GM13976 (cell line): ENCODE measurements at regions not wholly inside any gene's neighbourhood (a gene's known extent, or its start where the extent isn't known, plus 50 kb on each side); places are given as distances from the start of the nearest gene placed in this dataset.

ENCODE experiments used
- DNase-seq: peaks from one replicate; pipeline ENCODE4 v3.0.0; 2012; ENCODE audit warnings: low spot score
- CTCF ChIP-seq: IDR thresholded peaks from 2 replicates; pipeline ENCODE4 v1.5.1; 2012; ENCODE audit warnings: borderline replicate concordance, mild to moderate bottlenecking; ENCODE audit not compliant: insufficient read depth; ENCODE audit errors: extremely low read depth, missing control alignments, control extremely low read depth
- in situ Hi-C: fragments of 300-500 bp; cut with MboI; formaldehyde crosslinking; loops from one replicate; pipeline ENCODE4 v1.12.0; 2022; ENCODE audit warnings: low sequenced_read_pairs, mixed read lengths, inconsistent platforms; ENCODE audit not compliant: unreplicated experiment

DNA sequence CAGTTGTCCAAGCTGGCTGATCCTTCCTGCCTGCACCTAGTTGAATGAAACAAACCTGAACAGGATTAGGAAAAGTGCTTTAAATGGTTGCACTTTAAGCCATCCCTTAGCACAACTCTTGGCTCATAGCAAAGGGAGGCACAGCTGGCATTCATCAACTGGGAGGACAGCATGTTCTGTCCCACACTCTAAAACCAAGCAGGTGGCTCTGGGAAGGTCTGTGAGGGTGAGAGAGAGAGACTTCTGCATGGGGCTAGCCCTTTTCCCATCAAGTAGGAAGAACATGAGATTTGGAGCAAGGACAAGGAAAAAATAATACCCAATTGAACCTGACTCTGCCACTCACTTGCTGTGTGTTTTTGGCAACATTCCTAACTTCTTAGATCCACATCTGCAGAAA is 140.9 kb upstream of the CCL2 start:
- in situ Hi-C loops, result no loop called here
- DNase-seq, result no peak
- TF ChIP-seq CTCF, result no peak

GRCh38 chr17:34116306-34116705 is 138.8 kb upstream of the CCL2 start:
- TF ChIP-seq CTCF, result no peak
- DNase-seq, result no peak
- in situ Hi-C loops, result no loop called here

GRCh38 chr17:34117332-34117731 is 137.8 kb upstream of the CCL2 start:
- DNase-seq, result no peak
- TF ChIP-seq CTCF, result no peak
- in situ Hi-C loops, result no loop called here

DNA sequence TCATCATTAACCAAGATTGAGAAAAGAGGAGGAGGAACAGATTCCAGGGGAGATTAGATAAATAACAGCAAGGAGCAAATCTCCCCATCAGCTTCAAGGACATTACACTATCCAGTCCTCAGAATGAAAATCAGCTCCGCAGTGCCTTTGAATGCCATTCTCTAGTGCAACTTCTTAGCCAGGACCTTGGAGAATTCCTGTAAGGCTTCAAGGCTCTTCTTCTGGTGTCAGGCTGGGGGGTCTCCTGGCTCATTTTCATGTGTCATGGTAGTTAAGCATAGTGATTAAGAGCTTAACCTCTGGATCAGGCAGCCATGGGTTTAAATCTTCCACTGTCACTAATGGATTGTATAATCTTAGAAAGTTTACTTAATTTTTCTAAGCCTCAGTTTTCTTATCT is 137.3 kb upstream of the CCL2 start:
- in situ Hi-C loops, result no loop called here
- DNase-seq, result no peak
- TF ChIP-seq CTCF, result no peak

GRCh38 chr17:34118564-34118963 is 136.5 kb upstream of the CCL2 start:
- TF ChIP-seq CTCF, result no peak
- in situ Hi-C loops, result no loop called here
- no peak for DNase-seq

DNA sequence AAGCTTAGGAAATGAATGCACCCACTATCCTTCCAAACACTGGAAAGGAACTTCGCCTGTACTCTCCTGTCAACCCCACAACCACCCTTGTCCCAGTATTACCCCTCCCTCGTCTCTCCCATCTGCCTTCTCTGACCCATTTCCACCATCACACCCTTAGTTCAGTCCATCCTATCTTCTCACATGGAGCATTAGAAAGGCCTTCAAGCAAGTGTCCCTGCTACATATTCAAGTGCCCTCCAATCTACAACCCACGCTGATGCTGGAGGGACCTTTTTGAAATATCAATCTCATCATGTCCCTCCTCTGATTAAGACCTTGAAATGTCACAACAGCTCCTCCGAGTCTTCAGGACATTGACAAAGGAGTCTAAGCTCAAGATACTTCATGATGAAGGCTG is 133.8 kb upstream of the CCL2 start:
- in situ Hi-C loops, result no loop called here
- DNase-seq, result no peak
- TF ChIP-seq CTCF, result no peak

DNA sequence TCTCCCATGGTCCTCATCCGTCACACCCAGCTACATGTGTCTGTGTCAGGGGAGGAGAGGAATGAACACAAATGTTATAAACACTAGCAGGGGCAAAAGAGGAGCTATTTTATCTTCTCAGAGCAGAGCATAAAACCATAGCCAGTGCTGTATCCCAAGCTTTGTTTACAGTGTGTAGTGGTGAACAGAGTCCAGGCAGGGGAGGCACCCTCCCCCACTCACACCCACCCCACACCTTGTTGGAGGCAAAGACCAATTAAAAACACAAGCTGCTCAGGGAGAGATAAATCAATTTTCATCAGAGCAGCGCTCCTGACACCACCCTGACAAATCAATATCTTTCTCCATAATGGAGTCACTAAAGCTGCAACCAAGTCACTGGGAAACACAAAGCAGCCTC is 132.6 kb upstream of the CCL2 start:
- TF ChIP-seq CTCF, result no peak
- in situ Hi-C loops, result no loop called here
- no peak for DNase-seq
